A549 (cell line): ENCODE measurements at regions not wholly inside any gene's neighbourhood (a gene's known extent, or its start where the extent isn't known, plus 50 kb on each side); places are given as distances from the start of the nearest gene placed in this dataset.
A peak's percentile ranks its signal among the peaks of the same experiment; 100 is the strongest.

ENCODE experiments used
- ATAC-seq, 2 experiments: fragments of 200-7000 bp in 1 of 2; fragments of >200 bp in 1 of 2; cut with Nextera tagmentation in 1 of 2; cut with Tn5 transposase in 1 of 2; 3 replicates each; pipeline versions ENCODE4 v1.8.0 to v1.9.1; 2018 to 2020; ENCODE audit warnings: mild to moderate bottlenecking in 1 of 2, moderate library complexity in 1 of 2
- CTCF ChIA-PET: fragments of 300-600 bp; sonication (Branson Sonifier 250); formaldehyde crosslinking; extraction: SDS; loops from one replicate; lab custom pipeline; 2021; ENCODE audit warnings: antibody characterized with exemption, inconsistent platforms; lab: Yijun Ruan, JAX
- POLR2A ChIA-PET: fragments of 350-600 bp; formaldehyde crosslinking; extraction: SDS; loops from one replicate; lab custom pipeline; 2021; ENCODE audit warnings: antibody characterized with exemption, inconsistent platforms; lab: Yijun Ruan, JAX
- DNase-seq, 2 experiments: peaks; one replicate each; pipeline versions ENCODE4 v3.0.0 to v3.0.0-alpha.2; 2011 to 2016; ENCODE audit warnings: low read depth in 1 of 2, low spot score in 1 of 2
- FAIRE-seq: peaks from 2 replicates; lab custom pipeline; 2011; peaks lifted over from hg19 to GRCh38; lab: Jason Lieb, UNC
- H3K27ac ChIP-seq, 2 experiments: fragments of >200 bp; sonication (Bioruptor Twin); formaldehyde crosslinking; 3 replicates each; pipeline ENCODE4 v1.5.1; 2016 to 2017
- H3K4me1 ChIP-seq: fragments of >200 bp; sonication (Bioruptor Twin); formaldehyde crosslinking; 3 replicates; pipeline ENCODE4 v1.6.1; 2016
- H3K4me2 ChIP-seq: fragments of >200 bp; sonication (Bioruptor Twin); formaldehyde crosslinking; 3 replicates; pipeline ENCODE4 v1.6.1; 2016
- H3K4me3 ChIP-seq: fragments of >200 bp; sonication (Bioruptor Twin); formaldehyde crosslinking; 3 replicates; pipeline ENCODE4 v1.5.1; 2016
- H3K9me3 ChIP-seq: fragments of >200 bp; sonication (Bioruptor Twin); formaldehyde crosslinking; 3 replicates; pipeline ENCODE4 v1.6.1; 2016
- CBX2 ChIP-seq: fragments of 200-600 bp; sonication (generic); IDR thresholded peaks from 2 replicates; pipeline ENCODE4 v1.6.1; 2016; ENCODE audit warnings: low read depth, mild to moderate bottlenecking, borderline replicate concordance
- CBX8 ChIP-seq: fragments of 200-600 bp; sonication (generic); IDR thresholded peaks from 2 replicates; pipeline ENCODE4 v1.6.1; 2016
- CEBPB ChIP-seq, 2 experiments: fragments of >200 bp in 1 of 2; sonication (Bioruptor Twin) in 1 of 2; formaldehyde crosslinking in 1 of 2; IDR thresholded peaks; 2 replicates each; pipeline ENCODE4 v1.6.1; 2012 to 2016
- CHD4 ChIP-seq: fragments of 200-600 bp; sonication (generic); IDR thresholded peaks from 2 replicates; pipeline ENCODE4 v1.6.1; 2016; ENCODE audit warnings: antibody characterized with exemption, mild to moderate bottlenecking, borderline replicate concordance
- EHF ChIP-seq: fragments of 250-450 bp; sonication (Bioruptor Pico); IDR thresholded peaks from 2 replicates; pipeline ENCODE4 v1.5.0; 2020; ENCODE audit warnings: mild to moderate bottlenecking
- EP300 ChIP-seq, 2 experiments: fragments of >200 bp; sonication (Bioruptor Twin); formaldehyde crosslinking; IDR thresholded peaks; 2 replicates in 1 of 2; 3 replicates in 1 of 2; pipeline ENCODE4 v1.6.1; 2016 to 2017
- ESRRA ChIP-seq: fragments of 150-350 bp; IDR thresholded peaks from 2 replicates; pipeline ENCODE4 v1.6.1; 2014; ENCODE audit warnings: mild to moderate bottlenecking, low read length, borderline replicate concordance
- GATA3 ChIP-seq: IDR thresholded peaks from 2 replicates; pipeline ENCODE4 v1.6.1; 2012; ENCODE audit warnings: borderline replicate concordance
- HES2 ChIP-seq: fragments of >200 bp; sonication (Bioruptor Twin); formaldehyde crosslinking; IDR thresholded peaks from 2 replicates; pipeline ENCODE4 v1.6.1; 2016
- HEYL ChIP-seq: fragments of 250-450 bp; sonication (Bioruptor Pico); IDR thresholded peaks from 2 replicates; pipeline ENCODE4 v1.8.0; 2021; ENCODE audit warnings: mild to moderate bottlenecking, moderate library complexity
- HOXB13 ChIP-seq: fragments of 250-450 bp; sonication (Bioruptor Pico); IDR thresholded peaks from 2 replicates; pipeline ENCODE4 v1.5.0; 2020; ENCODE audit warnings: low read depth, mild to moderate bottlenecking, moderate library complexity
- HOXB5 ChIP-seq: fragments of 250-450 bp; sonication (Bioruptor Pico); IDR thresholded peaks from 2 replicates; pipeline ENCODE4 v1.5.0; 2020; ENCODE audit warnings: mild to moderate bottlenecking, moderate library complexity
- JUNB ChIP-seq: fragments of >200 bp; sonication (Bioruptor Twin); formaldehyde crosslinking; IDR thresholded peaks from 2 replicates; pipeline ENCODE4 v1.6.1; 2016
- KDM5A ChIP-seq: fragments of 200-600 bp; sonication (generic); IDR thresholded peaks from 2 replicates; pipeline ENCODE4 v1.6.1; 2016; ENCODE audit warnings: antibody characterized with exemption, mild to moderate bottlenecking
- MAFK ChIP-seq: fragments of 450-650 bp; IDR thresholded peaks from 2 replicates; pipeline ENCODE4 v1.6.1; 2014; ENCODE audit not compliant: partially characterized antibody
- MAZ ChIP-seq: fragments of 150-350 bp; IDR thresholded peaks from 2 replicates; pipeline ENCODE4 v1.6.1; 2014; ENCODE audit warnings: antibody characterized with exemption, low read depth, low read length, borderline replicate concordance
- MYC ChIP-seq: IDR thresholded peaks from 2 replicates; pipeline ENCODE4 v1.6.1; 2012; ENCODE audit warnings: mild to moderate bottlenecking, inconsistent platforms, low read length, improper control_type of control experiment, borderline replicate concordance
- NFE2L2 ChIP-seq: fragments of 150-350 bp; conservative IDR thresholded peaks from 2 replicates; pipeline ENCODE4 v1.6.1; 2014; ENCODE audit warnings: low read length
- NPAS2 ChIP-seq: fragments of 250-450 bp; sonication (Bioruptor Pico); IDR thresholded peaks from 2 replicates; pipeline ENCODE4 v1.8.0; 2022; ENCODE audit warnings: mild to moderate bottlenecking, moderate library complexity, borderline replicate concordance
- PBX3 ChIP-seq: IDR thresholded peaks from 2 replicates; pipeline ENCODE4 v1.6.1; 2012
- POLR2A ChIP-seq: IDR thresholded peaks from 2 replicates; pipeline ENCODE4 v1.6.1; 2012; ENCODE audit warnings: mild to moderate bottlenecking, low read length
- POLR2AphosphoS2 ChIP-seq: conservative IDR thresholded peaks from 2 replicates; pipeline ENCODE4 v1.6.1; 2012; ENCODE audit warnings: low read length, improper control_type of control experiment, inconsistent platforms
- TP53 ChIP-seq: fragments of 250-450 bp; sonication (Bioruptor Pico); IDR thresholded peaks from 2 replicates; pipeline ENCODE4 v1.5.0; 2021; ENCODE audit warnings: mild to moderate bottlenecking, moderate library complexity
- ZFP36 ChIP-seq: fragments of 450-650 bp; IDR thresholded peaks from 2 replicates; pipeline ENCODE4 v1.6.1; 2014; ENCODE audit warnings: borderline replicate concordance; ENCODE audit not compliant: partially characterized antibody
- ZNF302 ChIP-seq: fragments of 250-450 bp; sonication (Bioruptor Pico); IDR thresholded peaks from 2 replicates; pipeline ENCODE4 v1.9.0; 2021; ENCODE audit warnings: inconsistent platforms, mild to moderate bottlenecking, moderate library complexity
- WGBS: methylation state at CpG from one replicate; pipeline ENCODE4 v1.1.6; 2017; ENCODE audit errors: missing lambda C conversion rate; 5-methylcytosine and 5-hydroxymethylcytosine counted together

DNA sequence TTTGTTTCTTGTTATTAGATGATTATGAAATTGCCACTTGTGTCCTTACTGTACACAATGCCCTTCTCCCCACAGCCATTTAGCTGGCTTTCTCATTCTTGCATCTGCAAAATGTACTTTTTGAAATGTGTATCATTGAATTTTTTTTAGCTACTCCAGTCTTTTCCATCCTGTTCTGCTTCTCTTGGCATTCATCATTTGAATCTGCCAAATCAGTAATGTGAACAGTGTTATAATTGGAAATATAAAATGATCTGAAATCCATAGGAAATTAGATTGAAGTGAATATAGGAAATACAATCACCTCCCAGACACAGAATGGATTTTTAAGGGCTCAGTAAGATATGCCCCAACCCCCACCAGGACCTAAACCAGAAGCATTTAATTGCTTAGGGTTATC lies 253.4 kb downstream of the C12orf50 start:
- Histone ChIP-seq H3K4me1 (peaks cover 34% of the 10 kb centered on the region), H3K4me3 (no peak overlapping the region), H3K27ac (peak overlapping the region in 1 of 2 experiments; percentile 51; a peak in 1 of 6 replicates), H3K4me2 (no peak overlapping the region), H3K9me3 (peaks cover 8% of the 10 kb centered on the region; the same call in 1 of the 3 replicates)
- POLR2A ChIA-PET, result no interaction called here
- no peak for TF ChIP-seq CBX2
- TF ChIP-seq HES2, result no peak
- TF ChIP-seq HOXB13, result no peak
- TF ChIP-seq ESRRA, result no peak
- no peak for TF ChIP-seq TP53 (CRISPR knock-in tag)
- no peak for TF ChIP-seq CEBPB (IDR thresholded peaks at IDR 0.05)
- TF ChIP-seq POLR2A, result no peak
- TF ChIP-seq ZNF302 (CRISPR knock-in tag), result no peak
- TF ChIP-seq EP300 (IDR thresholded peaks at IDR 0.05), result no peak
- TF ChIP-seq HEYL (CRISPR knock-in tag), result no peak
- TF ChIP-seq POLR2AphosphoS2, result no peak
- ATAC-seq, result no peak
- no peak for DNase-seq
- CTCF ChIA-PET, result no interaction called here
- FAIRE-seq, result no peak

DNA sequence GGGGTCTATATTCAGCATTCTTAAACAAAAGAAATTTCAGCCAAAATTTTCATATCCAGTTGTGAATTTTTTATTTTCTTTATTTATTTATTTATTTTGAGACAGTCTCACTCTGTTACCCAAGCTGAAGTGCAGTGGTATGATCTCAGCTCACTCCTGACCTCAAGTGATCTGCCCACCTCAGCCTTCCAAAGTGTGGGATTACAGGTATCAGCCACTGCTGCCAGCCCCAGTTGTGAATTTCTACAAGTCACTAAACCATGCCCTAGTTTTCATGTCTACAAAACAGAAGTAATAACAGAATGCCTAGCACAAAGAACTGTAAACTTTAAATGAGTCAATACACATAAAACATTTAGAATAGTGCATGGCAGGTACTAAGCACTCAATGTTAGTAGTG lies 254.2 kb downstream of the C12orf50 start:
- H3K4me3 ChIP-seq, result no peak overlapping the region
- TF ChIP-seq CBX8 (no peak), NPAS2 (no peak), MAFK (no peak), CHD4 (no peak), HEYL (CRISPR knock-in tag) (no peak), ESRRA (no peak), KDM5A (no peak), EHF (CRISPR knock-in tag) (no peak), NFE2L2 (no peak), MYC (no peak), JUNB (no peak), POLR2A (no peak), POLR2AphosphoS2 (no peak), GATA3 (no peak), PBX3 (no peak), ZFP36 (no peak), HOXB5 (CRISPR knock-in tag) (no peak), MAZ (no peak)
- no peak for FAIRE-seq
- CTCF ChIA-PET, result no interaction called here
- H3K4me1 ChIP-seq, result peaks cover 27% of the 10 kb centered on the region
- peaks cover 8% of the 10 kb centered on the region; the same call in 1 of the 3 replicates for H3K9me3 ChIP-seq
- POLR2A ChIA-PET, result no interaction called here
- H3K4me2 ChIP-seq, result no peak overlapping the region
- no peak for ATAC-seq
- no peak for DNase-seq
- H3K27ac ChIP-seq, result peak overlapping the region in 1 of 2 experiments; percentile 35; a peak in 1 of 6 replicates

DNA sequence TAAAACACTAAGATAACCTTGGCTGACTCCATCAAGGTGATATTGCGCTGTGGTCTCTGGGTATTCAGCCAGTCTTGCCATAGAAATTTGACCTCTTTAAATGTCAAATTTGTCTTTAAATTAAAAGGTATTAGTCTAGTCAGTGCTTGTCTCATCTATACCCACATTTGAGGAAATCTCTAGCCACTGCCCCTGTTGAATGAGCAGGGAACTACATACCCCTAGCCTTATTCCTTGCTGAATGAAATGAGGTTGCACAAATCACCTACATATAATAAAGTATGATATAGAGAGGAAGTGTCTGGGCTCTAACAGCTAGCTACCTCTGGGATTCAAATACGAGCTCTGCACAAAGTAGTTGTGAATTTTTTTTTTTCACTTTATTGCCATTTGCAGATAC lies 256.8 kb downstream of the C12orf50 start:
- TF ChIP-seq GATA3, result no peak
- H3K4me3 ChIP-seq, result no peak overlapping the region
- H3K27ac ChIP-seq, result no peak overlapping the region
- ATAC-seq (peak in 1 of 2 experiments; percentile 38; a peak in 2 of 6 replicates), FAIRE-seq (no peak), DNase-seq (no peak)
- WGBS, result 77% methylated on average over 2 of the region's 2 CpGs
- POLR2A ChIA-PET, result no interaction called here
- CTCF ChIA-PET, result interaction anchor here (1.6 kb wide), 1 partner anchor 13 kb away, joined by 3 read pairs; no protein-coding TSS in a partner anchor
- H3K4me1 ChIP-seq, result peaks cover 4% of the 10 kb centered on the region; the same call in 2 of the 3 replicates
- peaks cover 3% of the 10 kb centered on the region; the same call in 1 of the 3 replicates for H3K9me3 ChIP-seq
- no peak overlapping the region for H3K4me2 ChIP-seq
